NB4 (cell line): ENCODE measurements at regions not wholly inside any gene's neighbourhood (a gene's known extent, or its start where the extent isn't known, plus 50 kb on each side); places are given as distances from the start of the nearest gene placed in this dataset.

ENCODE experiments used
- CTCF ChIP-seq: IDR thresholded peaks from one replicate; pipeline ENCODE4 v1.5.1; 2012; ENCODE audit warnings: low read depth, low read length
- MAX ChIP-seq: IDR thresholded peaks from 2 replicates; pipeline ENCODE4 v1.6.1; 2011; ENCODE audit warnings: low read depth, low read length

GRCh38 chr21:26405735-26406361 lies 167.2 kb downstream of the CYYR1 start:
- TF ChIP-seq CTCF = no peak
- TF ChIP-seq MAX = no peak
